ENCODE measurements at regions not wholly inside any gene's neighbourhood (a gene's known extent, or its start where the extent isn't known, plus 50 kb on each side); places are given as distances from the start of the nearest gene placed in this dataset.
"Not testable (repeated sequence)": the region's sequence is repeated elsewhere in the genome, so short reads cannot be mapped to it uniquely, and the experiment has no call there.

DNA sequence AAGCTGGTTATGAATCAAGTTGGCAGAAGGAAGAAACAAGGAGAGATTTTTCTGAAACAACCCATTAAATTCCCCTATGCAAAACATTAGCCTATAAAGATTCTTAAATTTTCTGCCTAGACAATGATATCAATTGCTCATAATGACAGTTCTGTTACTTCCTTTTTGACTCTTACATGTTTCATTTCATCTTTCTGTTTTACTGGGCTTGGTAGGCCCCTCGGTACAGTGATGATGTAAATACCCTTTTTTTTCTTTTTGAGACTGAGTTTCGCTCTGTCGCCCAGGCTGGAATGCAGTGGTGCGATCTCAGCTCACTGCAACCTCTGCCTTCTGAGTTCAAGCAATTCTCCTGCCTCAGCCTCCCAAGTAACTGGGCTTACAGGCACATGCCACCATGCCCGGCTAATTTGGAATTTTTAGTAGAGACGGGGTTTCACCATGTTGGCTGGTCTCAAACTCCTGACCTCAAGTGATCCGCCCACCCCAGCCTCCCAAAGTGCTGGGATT is 83.4 kb upstream of the C7orf33 start:
- H4K20me1 ChIP-seq (replicated peaks; ENCODE audit: insufficient read depth); H3K79me2 ChIP-seq (replicated peaks; ENCODE audit: insufficient read depth); H3K27ac ChIP-seq (ENCODE audit: low read depth); H3K27me3 ChIP-seq (ENCODE audit: insufficient read depth); H3K4me2 ChIP-seq; ATAC-seq; H2AFZ ChIP-seq; H3K36me3 ChIP-seq (ENCODE audit: insufficient read depth); H3F3A ChIP-seq (replicated peaks; ENCODE audit: low read depth); H3K27ac Mint-ChIP-seq; H3K9me2 ChIP-seq (ENCODE audit: insufficient read depth); H3K9me3 Mint-ChIP-seq; H3K27me3 Mint-ChIP-seq (ENCODE audit: insufficient read depth, low read depth, poor library complexity); H3K36me3 Mint-ChIP-seq (ENCODE audit: low read depth); H3K4me3 ChIP-seq; DNase-seq (ENCODE audit: low spot score); H3K4me3 Mint-ChIP-seq: not testable (repeated sequence)
- peaks cover 19% of the 10 kb centered on the region for H3K4me1 Mint-ChIP-seq
- peaks cover 14% of the 10 kb centered on the region for H3K4me1 ChIP-seq (ENCODE audit: insufficient read depth)

DNA sequence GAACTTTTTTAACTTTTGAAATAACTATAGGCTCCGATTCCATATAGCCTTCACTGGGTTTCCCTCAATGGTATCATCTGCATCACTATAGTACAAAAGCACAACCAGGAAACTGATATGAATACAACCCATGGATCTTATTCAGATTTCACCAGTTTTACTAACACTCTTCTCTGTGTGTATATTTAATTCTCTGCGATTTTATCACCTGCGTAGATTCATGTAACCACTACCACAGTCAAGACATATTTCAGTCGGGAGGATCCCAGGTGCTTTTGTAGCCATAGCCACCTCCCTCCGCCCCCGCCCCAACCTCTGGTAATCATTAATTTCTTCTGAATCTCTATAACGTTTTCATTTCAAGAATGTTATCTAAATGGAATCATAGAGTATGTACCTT is 82.8 kb upstream of the C7orf33 start:
- Histone ChIP-seq H3K4me1 (ENCODE audit: insufficient read depth) (peaks cover 7% of the 10 kb centered on the region), H3K36me3 (ENCODE audit: insufficient read depth) (no peaks in the 10 kb centered on the region), H3K4me3 (no peak overlapping the region), H3F3A (replicated peaks; ENCODE audit: low read depth) (no peaks in the 10 kb centered on the region), H3K4me2 (no peak overlapping the region), H3K79me2 (replicated peaks; ENCODE audit: insufficient read depth) (no peaks in the 10 kb centered on the region), H3K27me3 (ENCODE audit: insufficient read depth) (no peaks in the 10 kb centered on the region), H3K9me2 (ENCODE audit: insufficient read depth) (no peaks in the 10 kb centered on the region), H3K27ac (ENCODE audit: low read depth) (no peak overlapping the region), H4K20me1 (replicated peaks; ENCODE audit: insufficient read depth) (no peaks in the 10 kb centered on the region), H2AFZ (no peak overlapping the region)
- ATAC-seq (no peak), DNase-seq (ENCODE audit: low spot score) (no peak)
- Mint-ChIP-seq H3K4me1 (peaks cover 13% of the 10 kb centered on the region), H3K36me3 (ENCODE audit: low read depth) (no peaks in the 10 kb centered on the region), H3K27me3 (ENCODE audit: insufficient read depth, low read depth, poor library complexity) (peaks cover 5% of the 10 kb centered on the region), H3K27ac (no peak overlapping the region), H3K9me3 (no peaks in the 10 kb centered on the region), H3K4me3 (no peak overlapping the region)
- TF ChIP-seq ZNF114 (CRISPR knock-in tag; IDR thresholded peaks at IDR 0.05), result no peak
- TF ChIP-seq, protein P1, sequence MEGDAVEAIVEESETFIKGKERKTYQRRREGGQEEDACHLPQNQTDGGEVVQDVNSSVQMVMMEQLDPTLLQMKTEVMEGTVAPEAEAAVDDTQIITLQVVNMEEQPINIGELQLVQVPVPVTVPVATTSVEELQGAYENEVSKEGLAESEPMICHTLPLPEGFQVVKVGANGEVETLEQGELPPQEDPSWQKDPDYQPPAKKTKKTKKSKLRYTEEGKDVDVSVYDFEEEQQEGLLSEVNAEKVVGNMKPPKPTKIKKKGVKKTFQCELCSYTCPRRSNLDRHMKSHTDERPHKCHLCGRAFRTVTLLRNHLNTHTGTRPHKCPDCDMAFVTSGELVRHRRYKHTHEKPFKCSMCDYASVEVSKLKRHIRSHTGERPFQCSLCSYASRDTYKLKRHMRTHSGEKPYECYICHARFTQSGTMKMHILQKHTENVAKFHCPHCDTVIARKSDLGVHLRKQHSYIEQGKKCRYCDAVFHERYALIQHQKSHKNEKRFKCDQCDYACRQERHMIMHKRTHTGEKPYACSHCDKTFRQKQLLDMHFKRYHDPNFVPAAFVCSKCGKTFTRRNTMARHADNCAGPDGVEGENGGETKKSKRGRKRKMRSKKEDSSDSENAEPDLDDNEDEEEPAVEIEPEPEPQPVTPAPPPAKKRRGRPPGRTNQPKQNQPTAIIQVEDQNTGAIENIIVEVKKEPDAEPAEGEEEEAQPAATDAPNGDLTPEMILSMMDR (conservative IDR thresholded peaks at IDR 0.05; ENCODE audit: low read depth in 2 of 2), result no peak
- TF ChIP-seq JUNB (IDR thresholded peaks at IDR 0.05; ENCODE audit: unreplicated experiment), result no peak
- TF ChIP-seq, protein P2, sequence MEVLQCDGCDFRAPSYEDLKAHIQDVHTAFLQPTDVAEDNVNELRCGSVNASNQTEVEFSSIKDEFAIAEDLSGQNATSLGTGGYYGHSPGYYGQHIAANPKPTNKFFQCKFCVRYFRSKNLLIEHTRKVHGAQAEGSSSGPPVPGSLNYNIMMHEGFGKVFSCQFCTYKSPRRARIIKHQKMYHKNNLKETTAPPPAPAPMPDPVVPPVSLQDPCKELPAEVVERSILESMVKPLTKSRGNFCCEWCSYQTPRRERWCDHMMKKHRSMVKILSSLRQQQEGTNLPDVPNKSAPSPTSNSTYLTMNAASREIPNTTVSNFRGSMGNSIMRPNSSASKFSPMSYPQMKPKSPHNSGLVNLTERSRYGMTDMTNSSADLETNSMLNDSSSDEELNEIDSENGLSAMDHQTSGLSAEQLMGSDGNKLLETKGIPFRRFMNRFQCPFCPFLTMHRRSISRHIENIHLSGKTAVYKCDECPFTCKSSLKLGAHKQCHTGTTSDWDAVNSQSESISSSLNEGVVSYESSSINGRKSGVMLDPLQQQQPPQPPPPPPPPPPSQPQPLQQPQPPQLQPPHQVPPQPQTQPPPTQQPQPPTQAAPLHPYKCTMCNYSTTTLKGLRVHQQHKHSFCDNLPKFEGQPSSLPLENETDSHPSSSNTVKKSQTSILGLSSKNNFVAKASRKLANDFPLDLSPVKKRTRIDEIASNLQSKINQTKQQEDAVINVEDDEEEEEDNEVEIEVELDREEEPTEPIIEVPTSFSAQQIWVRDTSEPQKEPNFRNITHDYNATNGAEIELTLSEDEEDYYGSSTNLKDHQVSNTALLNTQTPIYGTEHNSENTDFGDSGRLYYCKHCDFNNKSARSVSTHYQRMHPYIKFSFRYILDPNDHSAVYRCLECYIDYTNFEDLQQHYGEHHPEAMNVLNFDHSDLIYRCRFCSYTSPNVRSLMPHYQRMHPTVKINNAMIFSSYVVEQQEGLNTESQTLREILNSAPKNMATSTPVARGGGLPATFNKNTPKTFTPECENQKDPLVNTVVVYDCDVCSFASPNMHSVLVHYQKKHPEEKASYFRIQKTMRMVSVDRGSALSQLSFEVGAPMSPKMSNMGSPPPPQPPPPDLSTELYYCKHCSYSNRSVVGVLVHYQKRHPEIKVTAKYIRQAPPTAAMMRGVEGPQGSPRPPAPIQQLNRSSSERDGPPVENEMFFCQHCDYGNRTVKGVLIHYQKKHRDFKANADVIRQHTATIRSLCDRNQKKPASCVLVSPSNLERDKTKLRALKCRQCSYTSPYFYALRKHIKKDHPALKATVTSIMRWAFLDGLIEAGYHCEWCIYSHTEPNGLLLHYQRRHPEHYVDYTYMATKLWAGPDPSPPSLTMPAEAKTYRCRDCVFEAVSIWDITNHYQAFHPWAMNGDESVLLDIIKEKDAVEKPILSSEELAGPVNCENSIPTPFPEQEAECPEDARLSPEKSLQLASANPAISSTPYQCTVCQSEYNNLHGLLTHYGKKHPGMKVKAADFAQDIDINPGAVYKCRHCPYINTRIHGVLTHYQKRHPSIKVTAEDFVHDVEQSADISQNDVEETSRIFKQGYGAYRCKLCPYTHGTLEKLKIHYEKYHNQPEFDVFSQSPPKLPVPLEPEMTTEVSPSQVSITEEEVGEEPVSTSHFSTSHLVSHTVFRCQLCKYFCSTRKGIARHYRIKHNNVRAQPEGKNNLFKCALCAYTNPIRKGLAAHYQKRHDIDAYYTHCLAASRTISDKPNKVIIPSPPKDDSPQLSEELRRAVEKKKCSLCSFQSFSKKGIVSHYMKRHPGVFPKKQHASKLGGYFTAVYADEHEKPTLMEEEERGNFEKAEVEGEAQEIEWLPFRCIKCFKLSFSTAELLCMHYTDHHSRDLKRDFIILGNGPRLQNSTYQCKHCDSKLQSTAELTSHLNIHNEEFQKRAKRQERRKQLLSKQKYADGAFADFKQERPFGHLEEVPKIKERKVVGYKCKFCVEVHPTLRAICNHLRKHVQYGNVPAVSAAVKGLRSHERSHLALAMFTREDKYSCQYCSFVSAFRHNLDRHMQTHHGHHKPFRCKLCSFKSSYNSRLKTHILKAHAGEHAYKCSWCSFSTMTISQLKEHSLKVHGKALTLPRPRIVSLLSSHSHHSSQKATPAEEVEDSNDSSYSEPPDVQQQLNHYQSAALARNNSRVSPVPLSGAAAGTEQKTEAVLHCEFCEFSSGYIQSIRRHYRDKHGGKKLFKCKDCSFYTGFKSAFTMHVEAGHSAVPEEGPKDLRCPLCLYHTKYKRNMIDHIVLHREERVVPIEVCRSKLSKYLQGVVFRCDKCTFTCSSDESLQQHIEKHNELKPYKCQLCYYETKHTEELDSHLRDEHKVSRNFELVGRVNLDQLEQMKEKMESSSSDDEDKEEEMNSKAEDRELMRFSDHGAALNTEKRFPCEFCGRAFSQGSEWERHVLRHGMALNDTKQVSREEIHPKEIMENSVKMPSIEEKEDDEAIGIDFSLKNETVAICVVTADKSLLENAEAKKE (CRISPR knock-in tag; IDR thresholded peaks at IDR 0.05), result no peak
- no peak for TF ChIP-seq CREB1 (CRISPR knock-in tag; IDR thresholded peaks at IDR 0.05; ENCODE audit: low read depth)
- no peak for TF ChIP-seq STAT1 (IDR thresholded peaks at IDR 0.05; ENCODE audit: unreplicated experiment)
- no peak for TF ChIP-seq NANOG (IDR thresholded peaks at IDR 0.05; ENCODE audit: borderline replicate concordance)
- TF ChIP-seq POLR2AphosphoS5 (IDR thresholded peaks at IDR 0.05; ENCODE audit: low read depth), result no peak
- TF ChIP-seq, protein P3, sequence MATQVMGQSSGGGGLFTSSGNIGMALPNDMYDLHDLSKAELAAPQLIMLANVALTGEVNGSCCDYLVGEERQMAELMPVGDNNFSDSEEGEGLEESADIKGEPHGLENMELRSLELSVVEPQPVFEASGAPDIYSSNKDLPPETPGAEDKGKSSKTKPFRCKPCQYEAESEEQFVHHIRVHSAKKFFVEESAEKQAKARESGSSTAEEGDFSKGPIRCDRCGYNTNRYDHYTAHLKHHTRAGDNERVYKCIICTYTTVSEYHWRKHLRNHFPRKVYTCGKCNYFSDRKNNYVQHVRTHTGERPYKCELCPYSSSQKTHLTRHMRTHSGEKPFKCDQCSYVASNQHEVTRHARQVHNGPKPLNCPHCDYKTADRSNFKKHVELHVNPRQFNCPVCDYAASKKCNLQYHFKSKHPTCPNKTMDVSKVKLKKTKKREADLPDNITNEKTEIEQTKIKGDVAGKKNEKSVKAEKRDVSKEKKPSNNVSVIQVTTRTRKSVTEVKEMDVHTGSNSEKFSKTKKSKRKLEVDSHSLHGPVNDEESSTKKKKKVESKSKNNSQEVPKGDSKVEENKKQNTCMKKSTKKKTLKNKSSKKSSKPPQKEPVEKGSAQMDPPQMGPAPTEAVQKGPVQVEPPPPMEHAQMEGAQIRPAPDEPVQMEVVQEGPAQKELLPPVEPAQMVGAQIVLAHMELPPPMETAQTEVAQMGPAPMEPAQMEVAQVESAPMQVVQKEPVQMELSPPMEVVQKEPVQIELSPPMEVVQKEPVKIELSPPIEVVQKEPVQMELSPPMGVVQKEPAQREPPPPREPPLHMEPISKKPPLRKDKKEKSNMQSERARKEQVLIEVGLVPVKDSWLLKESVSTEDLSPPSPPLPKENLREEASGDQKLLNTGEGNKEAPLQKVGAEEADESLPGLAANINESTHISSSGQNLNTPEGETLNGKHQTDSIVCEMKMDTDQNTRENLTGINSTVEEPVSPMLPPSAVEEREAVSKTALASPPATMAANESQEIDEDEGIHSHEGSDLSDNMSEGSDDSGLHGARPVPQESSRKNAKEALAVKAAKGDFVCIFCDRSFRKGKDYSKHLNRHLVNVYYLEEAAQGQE (IDR thresholded peaks at IDR 0.05; ENCODE audit: unreplicated experiment), result no peak
- TF ChIP-seq EZH2phosphoT487 (IDR thresholded peaks at IDR 0.05; ENCODE audit: unreplicated experiment), result no peak
- TF ChIP-seq EZH2 (IDR thresholded peaks at IDR 0.05; ENCODE audit: low read depth, unreplicated experiment), result no peak
- TF ChIP-seq ZNF331 (CRISPR knock-in tag; IDR thresholded peaks at IDR 0.05; ENCODE audit: low read depth), result no peak
